SH-SY5Y (cell line): ENCODE measurements at regions not wholly inside any gene's neighbourhood (a gene's known extent, or its start where the extent isn't known, plus 50 kb on each side); places are given as distances from the start of the nearest gene placed in this dataset.

Experiments
- GATA2 ChIP-seq: IDR thresholded peaks from 2 replicates; pipeline ENCODE4 v1.6.1; 2011; ENCODE audit warnings: mild to moderate bottlenecking, low read depth, low read length
- GATA3 ChIP-seq: IDR thresholded peaks from 2 replicates; pipeline ENCODE4 v1.6.1; 2011; ENCODE audit warnings: low read depth, mild to moderate bottlenecking, low read length, moderate library complexity

DNA sequence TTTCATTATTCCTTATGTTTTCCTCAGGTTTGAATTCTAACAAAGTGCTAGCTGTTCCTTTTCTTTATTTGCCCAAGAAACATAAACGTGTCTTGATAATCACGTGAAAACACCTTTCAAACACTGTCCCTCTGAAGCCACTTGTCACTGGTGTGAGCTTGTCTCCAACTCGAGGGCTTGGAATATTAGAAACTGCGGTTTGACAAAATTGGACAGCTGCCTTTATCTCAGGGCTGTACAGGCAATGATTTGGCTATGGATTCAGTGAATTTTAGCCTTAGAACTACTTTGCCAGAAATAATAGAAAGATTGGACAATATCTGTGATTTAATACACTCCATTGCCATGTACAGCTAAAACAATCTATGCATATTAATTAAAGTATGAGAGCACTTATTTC, 763.0 kb upstream of the ACVR2A start:
- TF ChIP-seq GATA3 (no peak), GATA2 (no peak)
